CD4-positive, alpha-beta T cell treated with Interleukin-2 at 100 ng/mL for 4 hours (primary cell): ENCODE measurements at regions not wholly inside any gene's neighbourhood (a gene's known extent, or its start where the extent isn't known, plus 50 kb on each side); places are given as distances from the start of the nearest gene placed in this dataset.

Source experiments
- DNase-seq: peaks from one replicate; pipeline ENCODE4 v3.0.0-alpha.2; 2020; ENCODE audit warnings: low spot score

DNA sequence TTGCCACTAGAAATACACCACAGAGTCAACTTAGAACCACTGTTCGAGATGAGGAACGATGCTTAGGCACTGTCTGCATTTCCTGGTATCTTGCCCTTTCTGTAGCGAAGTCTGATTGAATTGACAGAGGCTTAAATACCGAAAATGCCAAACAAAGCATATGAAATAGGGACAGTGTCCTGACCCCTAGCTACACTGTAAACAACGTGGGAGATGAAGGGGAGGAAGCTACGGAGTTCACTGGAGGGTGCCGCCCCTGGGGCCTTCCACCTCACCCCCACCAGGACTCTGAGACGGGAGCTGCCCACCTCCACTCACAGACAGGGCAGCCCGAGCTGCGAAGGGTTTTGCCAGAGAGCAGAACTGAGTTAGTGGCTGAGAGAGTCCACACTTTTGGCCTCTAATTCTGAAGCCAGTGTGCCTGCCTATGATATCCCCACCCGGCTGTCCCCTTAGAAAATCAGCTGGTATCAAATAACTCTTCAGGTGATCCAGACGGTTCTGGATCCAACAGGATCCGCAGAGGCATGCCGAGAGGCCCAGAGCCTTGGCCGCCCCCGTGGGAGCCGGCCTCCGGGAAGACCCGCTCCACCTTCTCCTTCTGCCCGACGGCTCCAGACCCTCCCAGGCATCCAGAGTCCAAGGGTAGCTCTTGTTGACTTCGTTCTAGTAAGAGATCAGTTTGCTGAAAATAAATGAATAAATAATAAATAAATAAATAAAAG, 230.7 kb upstream of the DIO3 start:
- DNase-seq = no peak

DNA sequence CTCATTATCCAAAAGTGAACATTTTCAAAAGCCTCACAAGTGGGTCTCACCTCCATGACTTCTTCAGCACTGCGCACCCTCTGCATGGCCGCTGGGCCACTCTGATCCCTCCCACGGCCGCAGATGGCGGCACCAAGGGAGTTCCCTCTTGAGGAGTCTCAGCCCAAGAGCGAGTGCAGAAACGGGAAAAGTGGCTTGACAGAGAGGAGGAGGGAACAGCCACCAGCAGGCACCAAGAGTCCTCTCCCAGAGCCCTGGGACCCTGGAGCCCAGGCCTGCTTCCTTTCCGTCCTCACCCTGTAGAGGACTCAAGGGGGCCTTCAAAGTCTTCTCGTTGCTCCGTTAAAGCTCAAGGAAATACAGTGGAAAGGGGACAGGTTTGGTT, 230.2 kb upstream of the DIO3 start:
- no peak for DNase-seq

DNA sequence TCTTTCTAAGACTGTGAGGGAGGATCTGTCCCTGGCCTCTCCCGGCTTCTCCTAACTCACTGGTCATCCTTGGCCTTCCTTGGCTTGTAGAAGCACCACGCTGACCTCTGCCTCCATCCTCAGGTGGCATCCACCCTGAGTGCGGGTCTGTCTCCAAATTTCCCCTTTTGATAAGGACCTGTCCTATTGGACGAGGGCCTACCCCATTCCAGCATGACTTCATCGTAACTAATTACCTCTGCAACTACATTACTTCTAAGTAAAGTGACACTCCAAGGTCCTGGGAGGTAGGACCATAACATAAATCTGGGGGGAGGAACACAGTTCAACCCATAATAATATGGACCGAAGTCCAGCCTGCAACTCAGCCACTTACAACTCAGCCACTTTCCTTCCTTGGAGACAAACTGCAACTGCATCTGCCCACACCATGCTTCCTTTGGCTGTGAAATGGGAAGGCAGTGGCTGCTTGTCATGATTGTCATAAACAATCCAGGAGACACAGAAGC, 229.6 kb upstream of the DIO3 start:
- DNase-seq = no peak

DNA sequence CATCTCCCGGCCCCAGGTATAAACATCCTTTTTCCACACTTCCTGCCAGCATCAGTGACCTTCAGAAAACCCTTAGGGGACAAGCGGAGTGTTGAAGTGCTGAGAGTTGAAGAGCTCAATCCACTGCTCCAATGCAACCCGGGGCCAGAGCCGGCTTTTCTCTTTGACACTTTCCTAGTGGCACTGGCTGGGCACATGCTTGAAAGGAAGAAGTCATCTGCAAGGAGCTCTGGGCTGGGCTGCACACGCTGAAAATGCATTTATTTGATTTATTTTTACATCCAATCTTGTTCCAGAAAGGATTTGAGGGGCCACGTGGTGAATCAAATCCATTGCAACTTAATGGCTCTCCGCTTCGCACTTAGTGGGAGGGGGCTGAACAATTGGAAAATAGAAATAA, 229.0 kb upstream of the DIO3 start:
- no peak for DNase-seq

DNA sequence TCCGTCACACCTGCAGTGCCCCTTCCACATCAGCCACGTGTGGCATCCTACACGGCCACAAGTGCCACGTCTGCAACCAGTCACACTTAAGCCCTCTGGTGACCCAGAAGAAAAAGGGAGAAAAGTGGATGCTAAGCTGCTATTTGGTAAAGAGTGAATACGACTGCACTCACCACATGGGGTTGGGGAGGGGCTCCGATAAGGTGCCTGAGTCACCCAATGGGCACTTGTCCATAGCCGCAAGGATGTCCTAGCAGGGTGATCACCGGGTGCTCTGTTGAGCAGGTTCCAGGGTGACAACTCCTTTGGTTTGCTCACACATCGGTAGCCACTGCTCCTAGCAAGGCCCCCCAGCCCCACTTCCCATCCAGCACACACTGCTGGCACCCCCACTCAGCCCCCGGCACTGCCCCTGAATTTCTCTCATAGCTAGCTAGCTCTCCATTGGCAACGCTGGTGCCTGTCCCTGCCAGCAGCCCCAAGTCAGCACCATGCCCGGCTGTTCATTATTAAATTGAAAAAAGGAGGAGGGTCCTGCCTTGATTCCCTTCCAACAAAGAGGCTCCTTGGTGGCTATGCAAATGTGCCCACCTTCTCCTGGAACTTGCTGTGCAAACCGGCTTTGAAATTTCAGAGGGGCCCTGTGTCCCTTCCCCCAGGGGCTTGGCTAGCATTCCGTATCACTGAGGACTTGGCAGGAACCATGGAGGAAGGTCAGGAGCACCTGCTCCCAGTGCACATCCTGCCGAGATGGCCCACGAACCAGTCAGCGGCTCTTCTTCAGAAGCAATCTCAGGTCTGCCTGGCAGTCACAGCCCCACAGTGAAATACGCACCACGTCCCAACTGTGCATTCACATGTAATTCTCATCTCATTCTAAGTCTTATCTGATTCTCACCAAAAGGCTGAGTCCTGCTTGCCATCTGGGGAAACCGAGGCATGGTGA, 227.7 kb upstream of the DIO3 start:
- DNase-seq = no peak

DNA sequence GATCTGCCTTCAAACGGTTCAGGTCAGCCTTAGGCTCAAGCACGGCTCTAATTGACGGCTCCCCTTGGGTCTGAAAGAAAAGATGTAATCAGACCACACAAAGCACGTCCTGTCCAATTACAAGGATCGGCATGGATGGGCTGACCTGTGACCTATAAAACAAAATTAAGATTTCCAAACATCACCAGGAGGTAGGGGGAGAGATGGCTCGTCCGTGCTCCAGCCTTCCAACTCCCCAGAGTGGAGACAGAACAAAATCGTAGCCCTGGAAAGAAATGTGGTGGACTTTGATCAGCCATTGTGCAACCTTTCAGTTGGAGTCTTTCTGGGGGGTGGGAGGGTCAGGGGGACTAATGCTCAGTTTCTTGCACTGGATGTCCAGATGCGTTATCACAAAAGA, 226.6 kb upstream of the DIO3 start:
- DNase-seq = no peak

DNA sequence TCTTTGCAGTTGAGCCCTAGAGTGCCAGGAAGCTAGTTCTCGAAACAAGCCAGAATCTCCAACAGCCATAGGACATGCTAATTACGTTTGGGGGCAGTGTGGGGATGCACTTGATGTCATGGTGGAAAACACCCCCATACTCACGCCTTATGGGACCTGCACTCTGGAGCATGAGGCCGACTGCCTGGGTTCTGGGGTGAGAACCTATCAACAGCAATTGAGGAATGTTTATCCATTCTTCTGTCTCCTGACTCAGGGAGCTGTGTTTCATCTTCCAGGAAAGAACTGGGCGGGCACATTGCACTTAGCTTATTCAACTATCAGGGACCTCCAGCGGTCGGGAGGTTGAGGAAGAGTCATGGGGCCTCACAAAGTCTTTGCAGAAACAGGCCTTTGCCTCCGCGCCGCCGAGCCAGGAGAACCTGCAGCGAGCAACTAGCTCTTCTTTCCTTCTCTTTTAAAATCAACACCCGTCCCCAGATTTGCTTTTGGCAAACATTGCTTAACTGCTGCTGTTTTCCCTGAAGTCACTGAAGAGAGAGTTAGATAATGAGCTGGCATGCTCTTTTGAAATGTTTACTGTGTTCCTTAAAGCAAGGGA, 226.1 kb upstream of the DIO3 start:
- DNase-seq = no peak

DNA sequence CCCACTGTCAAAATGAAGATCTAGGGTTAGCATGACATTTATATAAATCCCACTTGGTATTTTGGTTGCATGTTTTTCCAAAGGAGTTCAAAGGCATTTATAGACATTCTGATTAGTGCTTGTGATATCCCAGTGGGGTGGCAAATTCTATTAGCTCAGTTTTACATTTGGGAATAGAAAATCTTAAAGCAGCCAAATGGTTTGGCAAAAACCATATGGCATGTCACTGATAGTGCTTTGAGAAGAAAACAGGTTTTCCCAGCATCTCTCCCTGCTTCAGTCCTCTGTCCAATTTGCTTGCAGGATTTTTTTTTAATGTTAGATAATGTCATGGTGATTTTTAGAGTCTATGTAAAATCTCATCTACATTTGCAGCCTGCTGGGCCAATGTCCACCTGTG, 225.1 kb upstream of the DIO3 start:
- DNase-seq = no peak

DNA sequence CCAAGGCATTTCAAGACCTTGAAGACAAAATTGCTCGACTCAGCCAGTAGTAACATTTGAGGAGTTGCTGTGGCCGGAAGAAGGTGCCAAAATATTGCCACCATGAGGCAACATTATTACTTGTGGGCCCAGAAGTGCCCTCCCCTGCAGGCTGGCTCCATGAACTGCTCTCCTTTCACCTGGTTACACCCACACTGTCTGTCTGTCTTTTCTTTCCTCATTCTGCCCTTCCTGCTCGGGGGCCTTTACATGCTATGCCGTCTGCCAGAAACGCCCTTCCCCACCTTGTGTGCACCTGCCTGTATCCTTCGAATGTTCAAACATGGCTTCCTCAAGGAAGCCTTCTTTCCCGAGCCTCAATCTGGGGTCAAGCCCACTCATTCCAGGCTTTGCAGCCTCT, 224.2 kb upstream of the DIO3 start:
- DNase-seq = no peak

DNA sequence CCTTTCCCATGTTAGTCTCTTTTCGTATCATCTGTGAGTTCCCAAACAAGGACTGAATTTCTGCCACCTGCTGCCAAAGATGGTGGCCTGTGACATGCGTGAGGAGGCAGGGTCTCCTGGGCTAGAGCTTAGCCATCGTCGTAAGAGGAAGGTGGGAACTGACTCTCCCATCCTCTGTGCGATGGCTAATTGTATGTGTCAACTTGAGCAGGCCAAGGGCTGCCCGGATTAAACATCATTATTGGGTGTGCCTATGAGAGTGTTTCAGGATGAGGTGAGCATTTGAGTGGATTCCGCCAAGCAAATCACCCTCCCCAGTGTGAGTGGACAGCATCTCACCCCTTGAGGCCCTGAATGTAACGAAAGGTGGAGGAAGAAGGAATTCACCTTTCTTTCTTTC, 220.7 kb upstream of the DIO3 start:
- DNase-seq = no peak

DNA sequence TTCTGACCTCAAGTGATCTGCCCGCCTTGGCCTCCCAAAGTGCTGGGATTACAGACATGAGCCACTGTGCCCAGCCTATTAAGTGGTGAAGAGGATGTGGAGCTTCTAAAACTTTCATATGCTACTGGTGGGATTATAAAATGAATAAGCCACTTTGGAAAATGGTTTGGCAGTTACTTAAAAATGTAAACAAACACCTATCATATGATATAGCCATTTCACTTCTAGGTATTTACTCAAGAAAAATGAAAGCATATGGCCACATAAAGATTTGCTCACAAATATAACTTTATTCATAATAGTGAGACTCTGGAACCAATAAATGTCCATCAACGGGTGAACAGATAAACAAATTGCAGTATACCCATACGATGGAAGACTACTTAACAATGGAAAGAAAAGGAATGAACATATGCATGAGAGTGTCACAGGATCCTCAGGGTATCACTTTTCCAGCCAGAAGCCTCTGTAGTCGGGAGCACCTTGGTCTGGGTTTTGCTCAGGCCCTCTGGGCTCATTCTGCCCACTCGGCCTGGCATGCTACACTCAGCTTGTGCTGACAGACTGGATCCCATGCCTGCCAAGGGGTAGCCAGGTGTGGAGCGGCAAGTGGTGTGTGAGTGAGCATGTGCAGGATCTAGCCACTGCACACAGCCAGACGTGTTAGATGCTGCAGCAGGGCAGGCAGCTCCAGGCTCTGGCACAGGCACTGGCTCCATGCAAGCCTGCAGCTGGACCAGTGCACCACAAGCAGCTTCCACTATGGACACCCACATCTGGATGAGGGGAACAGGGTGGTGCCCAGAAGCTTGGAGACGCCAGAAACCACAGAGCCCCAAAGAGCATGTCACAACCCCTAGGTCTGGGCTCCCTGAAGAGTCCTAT, 213.2 kb upstream of the DIO3 start:
- DNase-seq = no peak

DNA sequence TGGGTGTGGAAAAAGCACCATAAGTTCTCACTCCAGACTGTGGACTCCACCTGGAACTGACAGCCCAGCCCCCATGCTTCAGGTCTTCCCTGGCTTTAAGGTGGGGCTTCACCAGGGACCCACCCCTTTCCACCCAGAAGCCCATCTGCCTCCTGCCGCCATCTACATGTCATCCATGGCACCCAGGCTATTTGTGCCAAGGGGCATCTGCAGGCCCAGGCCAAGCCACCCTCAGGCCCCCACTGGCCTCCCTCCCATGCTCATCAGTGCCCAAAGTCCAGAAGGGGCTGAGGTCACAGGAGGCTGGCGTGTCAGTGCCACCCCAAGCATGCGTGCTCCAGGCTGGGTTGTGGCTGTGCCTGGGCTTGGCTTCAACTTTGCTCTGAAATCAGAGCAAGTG, 212.2 kb upstream of the DIO3 start:
- DNase-seq = no peak

DNA sequence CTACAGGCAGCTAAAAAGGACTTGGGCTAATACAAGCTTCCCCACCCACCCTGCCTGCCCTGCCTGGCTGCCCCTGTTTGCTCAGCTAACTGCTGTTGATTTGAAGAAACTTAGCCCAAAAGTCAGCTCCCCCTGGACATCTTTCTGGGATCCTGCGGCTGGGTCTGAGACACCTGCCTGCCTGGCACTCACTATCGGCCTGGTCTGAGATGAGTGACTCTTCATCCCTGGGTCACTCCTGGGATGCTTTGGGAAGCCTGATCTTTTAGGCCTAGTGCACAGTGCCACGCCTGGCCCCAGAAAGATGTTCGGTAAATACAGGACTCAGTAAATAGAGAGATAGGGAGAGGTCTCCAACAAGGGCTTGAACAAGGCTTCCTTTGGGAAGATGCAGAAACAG, 211.3 kb upstream of the DIO3 start:
- no peak for DNase-seq

DNA sequence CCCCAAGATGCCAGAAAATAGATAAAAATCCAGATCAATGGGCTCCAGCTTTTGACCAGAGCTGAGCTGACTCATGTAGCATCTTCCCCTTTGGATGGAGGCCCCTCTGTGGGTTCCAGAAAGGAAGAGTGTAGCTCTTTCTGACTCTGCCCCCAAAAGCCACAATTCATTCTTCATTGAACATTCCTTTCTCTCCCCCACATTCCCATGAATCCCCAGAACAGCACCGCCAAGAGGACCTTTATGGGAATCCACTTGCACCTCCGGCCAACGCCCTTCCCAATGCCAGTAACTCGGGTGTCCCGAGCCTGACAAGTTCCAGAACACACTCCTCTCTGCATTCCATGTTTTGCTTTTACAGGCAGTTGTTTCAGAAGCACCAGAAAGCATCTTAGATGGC, 210.6 kb upstream of the DIO3 start:
- DNase-seq = no peak

DNA sequence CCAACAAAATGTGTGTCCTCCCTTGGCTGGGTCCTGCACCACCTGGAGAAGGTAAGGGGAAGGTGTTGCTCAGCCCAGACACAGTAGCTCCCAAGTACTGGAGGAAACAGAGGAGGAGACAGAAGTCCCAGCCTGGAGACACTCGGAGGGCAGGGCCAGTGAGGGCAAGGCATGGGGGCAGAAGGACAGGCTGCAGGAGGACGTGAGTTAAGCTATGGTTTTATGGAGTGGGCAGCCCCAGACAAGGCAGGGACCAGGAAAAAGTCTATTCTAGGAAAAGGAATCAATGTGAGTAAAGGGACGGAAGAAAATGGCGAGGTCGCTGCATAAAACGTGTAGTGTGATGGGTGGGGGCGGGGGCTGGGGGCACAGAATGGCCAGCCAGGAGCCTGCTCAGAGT, 210.1 kb upstream of the DIO3 start:
- no peak for DNase-seq

DNA sequence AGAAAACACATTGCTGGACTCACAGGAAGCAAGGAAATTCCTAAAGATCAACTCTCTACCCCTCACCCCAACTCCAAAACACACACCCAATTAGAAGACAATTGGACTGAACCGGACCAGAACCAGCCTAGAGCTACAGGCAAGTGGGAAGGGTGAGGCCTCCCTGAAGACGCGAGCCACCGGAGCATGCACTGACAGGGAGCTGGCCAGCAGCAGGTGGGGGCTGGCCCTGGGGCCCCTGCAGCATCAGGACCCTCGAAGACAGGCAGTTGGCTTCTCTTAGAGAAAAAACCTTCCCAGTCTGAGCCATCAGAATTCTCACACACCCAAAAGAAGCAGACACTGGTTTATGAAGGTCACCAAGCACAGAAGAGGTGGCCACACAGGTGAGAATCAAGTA, 209.5 kb upstream of the DIO3 start:
- no peak for DNase-seq

DNA sequence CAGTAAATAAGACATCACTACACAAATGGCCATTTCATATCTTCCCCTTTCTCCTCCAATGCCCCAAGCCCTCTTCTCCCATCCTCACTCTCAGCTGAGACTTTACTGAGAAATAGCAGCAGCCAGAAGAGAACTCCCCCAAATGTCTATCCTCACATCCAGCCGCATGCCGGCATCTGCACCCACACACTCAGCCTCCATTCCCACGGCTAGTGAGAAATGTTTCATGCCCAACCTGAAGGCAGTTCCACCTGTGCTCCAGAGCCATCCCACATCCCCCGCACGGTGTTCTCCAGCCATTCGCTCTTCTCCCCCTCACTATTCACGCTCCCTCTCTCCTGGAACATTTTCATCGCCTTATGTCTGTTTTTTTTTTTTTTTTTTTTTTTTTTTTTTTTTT, 208.7 kb upstream of the DIO3 start:
- no peak for DNase-seq

DNA sequence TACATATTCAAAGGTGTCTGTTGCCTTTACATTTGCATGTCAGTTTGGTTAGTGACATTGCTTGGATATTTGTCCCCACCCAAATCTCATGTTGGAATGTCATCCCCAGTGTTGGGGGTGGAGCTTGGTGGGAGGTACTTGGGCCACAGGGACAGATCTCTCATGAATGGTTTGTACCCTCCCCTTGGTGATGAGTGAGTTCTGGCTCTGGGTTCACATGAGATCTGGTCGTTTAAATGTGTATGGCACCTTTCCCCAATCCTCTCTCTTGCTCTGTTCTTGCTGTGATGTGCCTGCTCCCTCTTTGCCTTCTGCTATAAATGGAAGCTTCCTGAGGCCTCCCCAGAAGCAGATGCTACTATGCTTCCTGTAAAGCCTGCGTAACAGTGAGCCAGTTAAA, 207.9 kb upstream of the DIO3 start:
- no peak for DNase-seq

DNA sequence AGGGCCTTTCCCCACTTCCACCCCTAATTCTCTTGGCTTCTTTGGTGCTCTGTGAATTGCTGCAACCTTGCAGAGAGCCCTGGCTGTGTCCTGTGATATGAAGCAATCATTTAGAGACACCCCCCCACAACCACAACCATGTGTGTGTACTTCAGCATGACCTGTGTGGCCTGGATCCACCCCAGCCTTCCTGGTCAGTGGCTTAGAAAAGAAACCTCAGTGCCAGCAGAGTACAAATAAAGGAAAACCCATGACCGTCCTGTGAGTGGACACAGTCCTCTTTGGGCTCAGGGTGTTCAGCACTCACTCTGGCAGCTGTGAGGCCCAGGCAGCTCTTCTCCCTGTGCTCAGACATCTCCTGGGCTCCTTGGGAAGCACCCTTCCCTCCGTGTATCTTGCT, 206.6 kb upstream of the DIO3 start:
- DNase-seq = no peak

DNA sequence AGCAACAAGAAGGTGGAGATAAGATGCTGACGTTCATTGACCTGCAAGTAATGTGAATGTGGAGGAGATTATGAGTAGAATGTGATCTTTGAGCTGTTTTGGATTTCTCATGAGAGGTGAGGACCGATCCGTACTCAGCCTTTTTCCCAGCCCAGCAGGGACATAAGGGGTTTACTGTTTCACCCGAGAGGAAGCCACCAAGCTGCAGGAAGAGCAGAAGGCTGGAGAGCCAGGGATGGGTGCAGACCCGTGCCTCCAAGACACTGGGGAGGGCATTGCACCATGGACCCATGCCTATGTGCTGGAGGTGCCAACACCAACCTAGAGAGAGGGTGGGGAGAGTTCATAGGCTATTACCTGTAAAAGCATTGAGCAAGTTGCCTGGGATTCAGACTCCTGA, 206.0 kb upstream of the DIO3 start:
- no peak for DNase-seq

DNA sequence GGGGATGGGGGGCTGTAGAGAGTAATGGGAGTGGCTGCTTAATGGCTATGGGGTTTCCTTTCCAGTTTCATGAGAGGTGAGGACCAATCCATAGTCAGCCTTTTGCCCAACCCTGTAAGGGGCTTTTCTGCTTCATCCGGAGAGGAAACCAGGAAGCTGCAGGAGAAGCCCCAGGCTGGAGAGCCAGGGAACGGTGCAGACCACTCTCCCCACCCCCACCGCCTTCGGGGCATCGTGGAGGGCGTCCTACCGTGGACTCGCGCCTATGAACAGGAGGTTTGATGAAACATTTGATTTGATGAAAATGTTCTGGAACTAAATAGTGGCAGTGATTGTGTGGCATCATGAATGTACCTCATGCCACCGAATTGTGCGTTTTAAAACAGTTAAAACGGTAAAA, 204.3 kb upstream of the DIO3 start:
- no peak for DNase-seq
